IPS-18c (cell line): ENCODE measurements at regions not wholly inside any gene's neighbourhood (a gene's known extent, or its start where the extent isn't known, plus 50 kb on each side); places are given as distances from the start of the nearest gene placed in this dataset.

Source experiments
- H3K4me3 ChIP-seq: 2 replicates; pipeline ENCODE4 v1.7.0; 2013; ENCODE audit warnings: low read depth, mild to moderate bottlenecking, low read length, moderate library complexity; ENCODE audit not compliant: insufficient read depth
- H3K9me3 ChIP-seq: one replicate; pipeline ENCODE4 v1.6.1; 2013; ENCODE audit warnings: mild to moderate bottlenecking, low read length, moderate library complexity; ENCODE audit not compliant: control insufficient read depth, insufficient read depth

GRCh38 chr10:24042884-24043283, 166.1 kb upstream of the KIAA1217 start:
- Histone ChIP-seq H3K9me3 (no peaks in the 10 kb centered on the region), H3K4me3 (no peak overlapping the region)

- Histone ChIP-seq H3K9me3 (no peaks in the 10 kb centered on the region), H3K4me3 (no peak overlapping the region)
Measured at GRCh38 chr10:24046060-24046459, 162.9 kb upstream of the KIAA1217 start.

GRCh38 chr10:24047176-24047575, 161.8 kb upstream of the KIAA1217 start:
- no peak overlapping the region for H3K4me3 ChIP-seq
- H3K9me3 ChIP-seq: no peaks in the 10 kb centered on the region

GRCh38 chr10:24054421-24054820, 154.5 kb upstream of the KIAA1217 start:
- no peak overlapping the region for H3K4me3 ChIP-seq
- H3K9me3 ChIP-seq: no peaks in the 10 kb centered on the region

- H3K9me3 ChIP-seq: no peaks in the 10 kb centered on the region
- H3K4me3 ChIP-seq: no peak overlapping the region
Measured at GRCh38 chr10:24080207-24080606, 128.7 kb upstream of the KIAA1217 start.

- no peaks in the 10 kb centered on the region for H3K9me3 ChIP-seq
- H3K4me3 ChIP-seq: no peak overlapping the region
Measured at GRCh38 chr10:24086296-24087086, 122.4 kb upstream of the KIAA1217 start.

GRCh38 chr10:24091256-24091655, 117.7 kb upstream of the KIAA1217 start:
- Histone ChIP-seq H3K4me3 (no peak overlapping the region), H3K9me3 (peaks cover 2% of the 10 kb centered on the region)

GRCh38 chr10:24096281-24096680, 112.7 kb upstream of the KIAA1217 start:
- H3K4me3 ChIP-seq: no peak overlapping the region
- H3K9me3 ChIP-seq: peaks cover 2% of the 10 kb centered on the region

GRCh38 chr10:24097751-24098207, 111.2 kb upstream of the KIAA1217 start:
- no peak overlapping the region for H3K4me3 ChIP-seq
- H3K9me3 ChIP-seq: peaks cover 2% of the 10 kb centered on the region

- no peak overlapping the region for H3K4me3 ChIP-seq
- H3K9me3 ChIP-seq: peaks cover 4% of the 10 kb centered on the region
Measured at GRCh38 chr10:24104895-24105294, 104.0 kb upstream of the KIAA1217 start.

- H3K9me3 ChIP-seq: no peaks in the 10 kb centered on the region
- H3K4me3 ChIP-seq: no peak overlapping the region
Measured at GRCh38 chr10:24113901-24114300, 95.0 kb upstream of the KIAA1217 start.

GRCh38 chr10:24114556-24114955, 94.4 kb upstream of the KIAA1217 start:
- Histone ChIP-seq H3K9me3 (no peaks in the 10 kb centered on the region), H3K4me3 (no peak overlapping the region)

- Histone ChIP-seq H3K4me3 (no peak overlapping the region), H3K9me3 (no peaks in the 10 kb centered on the region)
Measured at GRCh38 chr10:24115403-24115802, 93.5 kb upstream of the KIAA1217 start.

GRCh38 chr10:24118246-24118645, 90.7 kb upstream of the KIAA1217 start:
- Histone ChIP-seq H3K4me3 (no peak overlapping the region), H3K9me3 (no peaks in the 10 kb centered on the region)

GRCh38 chr10:24119896-24120295, 89.0 kb upstream of the KIAA1217 start:
- no peak overlapping the region for H3K4me3 ChIP-seq

GRCh38 chr10:24120646-24121045, 88.3 kb upstream of the KIAA1217 start:
- no peaks in the 10 kb centered on the region for H3K9me3 ChIP-seq
- no peak overlapping the region for H3K4me3 ChIP-seq

More at GRCh38 chr10:24119896-24120295, 89.0 kb upstream of the KIAA1217 start:
- no peaks in the 10 kb centered on the region for H3K9me3 ChIP-seq

- no peak overlapping the region for H3K4me3 ChIP-seq
- H3K9me3 ChIP-seq: no peaks in the 10 kb centered on the region
Measured at GRCh38 chr10:24127516-24127915, 81.4 kb upstream of the KIAA1217 start.

- Histone ChIP-seq H3K9me3 (no peaks in the 10 kb centered on the region), H3K4me3 (no peak overlapping the region)
Measured at GRCh38 chr10:24128066-24128730, 80.7 kb upstream of the KIAA1217 start.
